Ovary (tissue), 7 donors: ENCODE measurements at regions not wholly inside any gene's neighbourhood (a gene's known extent, or its start where the extent isn't known, plus 50 kb on each side); places are given as distances from the start of the nearest gene placed in this dataset.

Experiments
- DNase-seq, 5 donors: peaks; one replicate each; pipeline ENCODE4 v3.0.0-alpha.2; 2019 to 2020
- H3K27ac ChIP-seq, 2 donors: fragments of 200-600 bp; one replicate each; pipeline versions ENCODE4 v1.5.1 to v1.8.0; 2019 to 2022
- H3K27me3 ChIP-seq: fragments of 200-600 bp; one replicate; pipeline ENCODE4 v1.8.0; 2022
- H3K36me3 ChIP-seq: fragments of 200-600 bp; sonication (generic); one replicate; pipeline ENCODE4 v1.5.1; 2019
- H3K4me1 ChIP-seq: one replicate; pipeline ENCODE4 v1.8.1; 2013; ENCODE audit warnings: mild to moderate bottlenecking, moderate library complexity; ENCODE audit not compliant: insufficient read depth
- H3K4me3 ChIP-seq: fragments of 200-600 bp; sonication (generic); one replicate; pipeline ENCODE4 v1.5.1; 2017
- H3K9me3 ChIP-seq, 2 donors: fragments of 200-600 bp in 1 of 2; sonication (generic) in 1 of 2; one replicate each; pipeline versions ENCODE4 v1.5.1 to v1.8.1; 2013 to 2019; ENCODE audit warnings: mild to moderate bottlenecking in 1 of 2, moderate library complexity in 1 of 2
- CTCF ChIP-seq, 3 donors: fragments of 450-650 bp in 2 of 3; fragments of 200-600 bp in 1 of 3; IDR thresholded peaks; one replicate each; pipeline versions ENCODE4 v1.5.1 to v1.8.0; 2016 to 2022; ENCODE audit warnings: antibody characterized with exemption in 3 of 3, mild to moderate bottlenecking in 1 of 3
- EP300 ChIP-seq: sonication (generic); formaldehyde crosslinking; IDR thresholded peaks from one replicate; pipeline ENCODE4 v1.6.1; 2017; ENCODE audit warnings: antibody characterized with exemption
- POLR2A ChIP-seq: fragments of 450-650 bp; IDR thresholded peaks from one replicate; pipeline ENCODE4 v1.6.1; 2017; ENCODE audit warnings: antibody characterized with exemption, mild to moderate bottlenecking, moderate library complexity
- WGBS, 3 donors: extraction: QIAGEN DNeasy Blood & Tissue Kit in 1 of 3; methylation state at CpG; one replicate each; pipeline versions ENCODE4 v1.1.5 to v1.1.7; 2013 to 2017; 5-methylcytosine and 5-hydroxymethylcytosine counted together
- intact Hi-C, 4 donors: fragments of 100-400 bp; cut with DNase I; formaldehyde crosslinking; loops; one replicate each; pipeline versions ENCODE4 v1.11.0 to v1.15.1; 2022 to 2023
- donor health status: DM: no; HTN: no; CAD: no; lungs with moderate emphysema.
- donor health status: DM: no; HTN: no; CAD: no.
- donor health status: Bipolar disorder and iron deficiency.
- donor health status: DM: no; HTN: no; CAD: no.
- donor health status: DM: yes; HTN: yes; CAD: no.

- no peak overlapping the region for H3K4me3 ChIP-seq
Observed at GRCh38 chr5:145441228-145441627, 393.9 kb downstream of the PRELID2 start.

DNA sequence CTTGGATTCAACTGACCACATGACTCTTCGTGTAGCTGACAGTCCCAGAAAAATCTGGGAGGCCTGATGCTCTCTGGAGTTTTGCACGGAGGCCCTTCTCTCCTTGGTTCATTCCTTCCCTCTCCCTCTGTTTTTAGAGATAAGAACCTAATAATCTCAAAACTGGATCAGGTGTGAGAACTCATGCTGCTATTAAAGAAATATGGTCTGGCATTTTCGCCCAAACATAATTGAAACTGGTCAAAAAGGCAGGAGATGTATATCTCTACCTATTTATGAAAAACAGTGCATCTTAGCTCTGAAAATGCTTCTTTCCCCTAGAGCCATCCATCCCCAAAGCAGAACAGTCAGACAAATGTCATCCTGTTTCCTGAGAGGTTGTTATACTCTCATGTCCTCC lies 397.5 kb downstream of the PRELID2 start:
- TF ChIP-seq CTCF (IDR thresholded peaks at IDR 0.05) (no peak), POLR2A (no peak), EP300 (no peak)
- H3K4me1 ChIP-seq, result no peaks in the 10 kb centered on the region
- no peaks in the 10 kb centered on the region for H3K9me3 ChIP-seq
- no peak overlapping the region for H3K4me3 ChIP-seq
- 53 to 61% (median 57%) methylated on average over 3 of the region's 3 CpGs for WGBS, 3 donors
- intact Hi-C loops, result no loop called here
- H3K27me3 ChIP-seq, result no peaks in the 10 kb centered on the region
- H3K27ac ChIP-seq, result no peak overlapping the region
- no peak for DNase-seq
- H3K36me3 ChIP-seq, result no peaks in the 10 kb centered on the region

More at GRCh38 chr5:145441228-145441627, 393.9 kb downstream of the PRELID2 start:
- intact Hi-C loops, result no loop called here
- H3K36me3 ChIP-seq, result no peaks in the 10 kb centered on the region
- H3K4me1 ChIP-seq, result no peaks in the 10 kb centered on the region
- DNase-seq, result no peak
- TF ChIP-seq EP300, result no peak
- TF ChIP-seq CTCF (IDR thresholded peaks at IDR 0.05), result no peak
- no peak for TF ChIP-seq POLR2A
- no peaks in the 10 kb centered on the region for H3K9me3 ChIP-seq
- no peaks in the 10 kb centered on the region for H3K27me3 ChIP-seq
- H3K27ac ChIP-seq, result no peak overlapping the region

- DNase-seq, result no peak
- intact Hi-C loops, result no loop called here
- no peak for TF ChIP-seq EP300
- TF ChIP-seq POLR2A, result no peak
- no peak for TF ChIP-seq CTCF (IDR thresholded peaks at IDR 0.05)
- WGBS, 3 donors, result 93 to 95% (median 94%) methylated on average over 3 of the region's 3 CpGs
- H3K4me1 ChIP-seq, result no peaks in the 10 kb centered on the region
- no peak overlapping the region for H3K27ac ChIP-seq
- no peaks in the 10 kb centered on the region for H3K27me3 ChIP-seq
- no peaks in the 10 kb centered on the region for H3K36me3 ChIP-seq
- H3K4me3 ChIP-seq, result no peak overlapping the region
- no peaks in the 10 kb centered on the region for H3K9me3 ChIP-seq
Observed at GRCh38 chr5:145433077-145433476, 402.1 kb downstream of the PRELID2 start.

DNA sequence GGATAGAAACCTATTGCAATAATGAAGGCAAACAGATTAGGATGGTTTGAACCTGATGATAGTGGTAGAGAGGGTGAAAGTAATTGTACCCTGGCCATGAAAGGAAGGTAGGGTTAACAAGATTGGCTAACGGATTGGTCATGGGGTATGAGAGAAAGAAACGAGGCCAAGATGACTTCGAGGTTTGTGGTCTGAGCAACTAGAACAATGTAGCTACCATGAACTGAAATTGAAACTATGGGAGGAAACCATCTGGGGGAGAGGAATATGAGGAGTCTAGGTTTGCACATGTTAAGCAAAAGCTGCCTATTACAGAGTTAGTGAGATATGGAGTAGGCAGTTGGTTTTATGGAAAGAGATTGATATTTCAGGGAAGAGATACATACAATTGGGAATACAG lies 406.0 kb downstream of the PRELID2 start:
- Histone ChIP-seq H3K9me3 (no peaks in the 10 kb centered on the region), H3K27me3 (no peaks in the 10 kb centered on the region), H3K27ac (no peak overlapping the region), H3K36me3 (no peaks in the 10 kb centered on the region), H3K4me3 (no peak overlapping the region), H3K4me1 (no peaks in the 10 kb centered on the region)
- WGBS, 3 donors, result 80 to 86% (median 81%) methylated on average over 3 of the region's 3 CpGs
- DNase-seq, result no peak
- no peak for TF ChIP-seq POLR2A
- TF ChIP-seq EP300, result no peak
- no peak for TF ChIP-seq CTCF (IDR thresholded peaks at IDR 0.05)
- intact Hi-C loops, result no loop called here

DNA sequence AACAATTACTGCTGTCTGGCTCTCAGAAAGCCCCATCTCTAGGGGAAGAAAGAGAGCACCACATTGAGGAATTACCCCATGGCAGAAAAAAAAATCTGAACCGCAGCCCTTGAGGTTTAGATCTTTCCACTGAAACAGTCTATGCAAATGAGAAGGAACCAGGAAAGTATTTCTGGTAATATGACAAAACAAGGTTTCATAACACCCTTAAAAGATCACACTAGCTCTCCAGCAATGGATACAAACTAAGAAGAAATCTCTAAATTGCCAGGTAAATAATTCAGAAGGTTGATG lies 427.1 kb downstream of the PRELID2 start:
- 91 to 97% (median 94%) methylated on average over 1 of the region's 1 CpG for WGBS, 3 donors
- intact Hi-C loops, result no loop called here
- TF ChIP-seq POLR2A (no peak), CTCF (IDR thresholded peaks at IDR 0.05) (no peak), EP300 (no peak)
- Histone ChIP-seq H3K9me3 (peaks cover 0 to 2% of the 10 kb centered on the region in 2 donors), H3K27me3 (no peaks in the 10 kb centered on the region), H3K4me3 (no peak overlapping the region), H3K4me1 (no peaks in the 10 kb centered on the region), H3K27ac (no peak overlapping the region), H3K36me3 (no peaks in the 10 kb centered on the region)
- no peak for DNase-seq
